Omental fat pad (tissue), 3 donors: ENCODE measurements at regions not wholly inside any gene's neighbourhood (a gene's known extent, or its start where the extent isn't known, plus 50 kb on each side); places are given as distances from the start of the nearest gene placed in this dataset.

Experiments used
- ATAC-seq: fragments of 150-250 bp; one replicate; pipeline ENCODE4 v1.9.1; 2016; ENCODE audit warnings: mild to moderate bottlenecking, moderate library complexity; ENCODE audit not compliant: low FRiP score
- DNase-seq: peaks from one replicate; pipeline ENCODE4 v3.0.0-alpha.2; 2019; ENCODE audit warnings: low spot score
- TF ChIP-seq, protein P1 (sequence below), 3 donors: fragments of 450-650 bp; IDR thresholded peaks; one replicate each; pipeline ENCODE4 v1.5.1; 2016 to 2017; ENCODE audit warnings: antibody characterized with exemption in 3 of 3, mild to moderate bottlenecking in 3 of 3, moderate library complexity in 2 of 3

DNA sequence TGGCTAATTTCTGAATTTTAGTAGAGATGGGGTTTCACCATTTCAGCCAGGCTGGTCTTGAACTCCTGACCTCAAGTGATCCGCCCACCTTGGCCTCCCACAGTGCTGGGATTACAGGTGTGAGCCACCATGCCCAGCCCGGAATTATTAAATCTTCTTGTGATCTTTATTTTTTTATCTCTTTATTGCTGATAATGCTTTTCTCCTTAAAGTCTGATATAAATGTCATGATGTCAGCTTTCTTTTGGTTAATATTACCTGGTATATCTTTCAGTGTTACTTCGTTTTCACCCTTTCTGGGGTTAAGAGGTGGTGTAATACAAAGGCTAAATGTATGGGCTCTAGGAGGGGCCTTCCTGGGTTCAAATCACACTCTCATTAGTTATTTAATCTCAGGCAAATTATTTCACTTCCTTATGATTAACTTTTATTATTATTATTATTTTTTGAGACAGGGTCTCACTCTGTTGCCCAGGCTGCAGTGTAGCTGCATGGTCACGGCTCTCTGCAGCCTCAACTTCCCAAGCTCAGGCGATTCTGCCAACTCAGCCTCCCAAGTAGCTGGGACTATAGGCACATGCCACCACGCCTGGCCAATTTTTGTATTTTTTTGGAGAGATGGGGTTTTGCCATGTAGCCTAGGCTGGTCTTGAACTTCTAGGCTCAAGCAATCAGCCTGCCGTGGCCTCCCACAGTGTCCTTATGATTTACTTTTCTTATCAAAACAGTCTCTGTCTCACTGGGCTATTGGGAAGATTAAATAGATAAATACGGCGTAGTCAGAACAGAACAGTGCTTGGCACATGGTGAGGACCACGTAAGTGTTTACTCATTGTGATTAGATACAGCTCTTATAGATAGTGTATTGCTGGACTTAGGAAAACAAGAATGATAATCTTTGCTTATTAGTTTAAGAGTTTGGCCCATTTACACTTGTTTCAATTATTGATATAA is 216.5 kb downstream of the URB2 start:
- DNase-seq (no peak), ATAC-seq (no peak)
- TF ChIP-seq, protein P1, sequence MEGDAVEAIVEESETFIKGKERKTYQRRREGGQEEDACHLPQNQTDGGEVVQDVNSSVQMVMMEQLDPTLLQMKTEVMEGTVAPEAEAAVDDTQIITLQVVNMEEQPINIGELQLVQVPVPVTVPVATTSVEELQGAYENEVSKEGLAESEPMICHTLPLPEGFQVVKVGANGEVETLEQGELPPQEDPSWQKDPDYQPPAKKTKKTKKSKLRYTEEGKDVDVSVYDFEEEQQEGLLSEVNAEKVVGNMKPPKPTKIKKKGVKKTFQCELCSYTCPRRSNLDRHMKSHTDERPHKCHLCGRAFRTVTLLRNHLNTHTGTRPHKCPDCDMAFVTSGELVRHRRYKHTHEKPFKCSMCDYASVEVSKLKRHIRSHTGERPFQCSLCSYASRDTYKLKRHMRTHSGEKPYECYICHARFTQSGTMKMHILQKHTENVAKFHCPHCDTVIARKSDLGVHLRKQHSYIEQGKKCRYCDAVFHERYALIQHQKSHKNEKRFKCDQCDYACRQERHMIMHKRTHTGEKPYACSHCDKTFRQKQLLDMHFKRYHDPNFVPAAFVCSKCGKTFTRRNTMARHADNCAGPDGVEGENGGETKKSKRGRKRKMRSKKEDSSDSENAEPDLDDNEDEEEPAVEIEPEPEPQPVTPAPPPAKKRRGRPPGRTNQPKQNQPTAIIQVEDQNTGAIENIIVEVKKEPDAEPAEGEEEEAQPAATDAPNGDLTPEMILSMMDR (IDR thresholded peaks at IDR 0.05) = no peak

- ATAC-seq (no peak), DNase-seq (no peak)
- TF ChIP-seq, protein P1 (IDR thresholded peaks at IDR 0.05) = no peak
Measured at GRCh38 chr1:229843627-229844238, 217.7 kb downstream of the URB2 start.

DNA sequence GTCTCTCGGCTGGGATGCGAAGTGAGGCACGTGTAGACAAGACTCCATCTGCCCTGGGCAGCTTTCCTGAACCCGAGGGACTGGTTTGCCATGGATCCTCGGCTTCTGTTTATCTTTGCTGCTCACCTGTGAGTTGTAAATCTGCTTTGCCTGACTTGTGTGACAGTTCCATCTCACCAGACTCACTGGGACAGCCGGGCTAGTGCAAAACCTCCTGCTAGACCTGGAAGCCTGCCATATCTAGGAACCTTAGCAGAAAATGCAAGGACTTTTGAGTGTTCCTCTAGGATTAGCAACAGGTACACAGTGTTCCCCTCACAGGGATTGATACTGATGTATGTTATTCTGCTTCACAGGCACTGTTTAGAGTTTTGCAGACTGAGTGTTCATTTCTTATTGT is 218.6 kb downstream of the URB2 start:
- ATAC-seq = no peak
- DNase-seq = no peak
- TF ChIP-seq, protein P1 (IDR thresholded peaks at IDR 0.05) = no peak

GRCh38 chr1:229845410-229846138 is 219.5 kb downstream of the URB2 start:
- TF ChIP-seq, protein P1 (IDR thresholded peaks at IDR 0.05) = no peak
- ATAC-seq = no peak
- DNase-seq = no peak

DNA sequence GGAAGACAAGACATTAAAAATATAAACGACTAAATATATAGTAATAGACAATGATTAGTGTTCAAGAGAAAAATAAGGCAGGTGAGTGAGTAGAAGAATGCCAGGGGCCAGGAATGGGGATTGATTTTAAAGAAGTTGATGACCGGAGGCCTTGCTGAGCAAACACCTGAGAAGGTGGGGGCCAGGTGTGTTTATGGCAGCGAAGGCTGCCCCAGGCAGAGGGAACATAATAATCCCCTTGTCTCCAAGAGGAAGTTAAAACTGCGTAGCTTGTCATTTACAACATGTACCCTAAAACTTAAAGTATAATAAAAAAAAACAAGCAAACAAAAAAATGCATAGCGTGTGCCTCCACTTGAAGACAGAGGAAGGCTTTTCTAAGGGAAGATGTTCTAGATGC is 220.3 kb downstream of the URB2 start:
- TF ChIP-seq, protein P1 (IDR thresholded peaks at IDR 0.05) = no peak
- DNase-seq (no peak), ATAC-seq (no peak)

DNA sequence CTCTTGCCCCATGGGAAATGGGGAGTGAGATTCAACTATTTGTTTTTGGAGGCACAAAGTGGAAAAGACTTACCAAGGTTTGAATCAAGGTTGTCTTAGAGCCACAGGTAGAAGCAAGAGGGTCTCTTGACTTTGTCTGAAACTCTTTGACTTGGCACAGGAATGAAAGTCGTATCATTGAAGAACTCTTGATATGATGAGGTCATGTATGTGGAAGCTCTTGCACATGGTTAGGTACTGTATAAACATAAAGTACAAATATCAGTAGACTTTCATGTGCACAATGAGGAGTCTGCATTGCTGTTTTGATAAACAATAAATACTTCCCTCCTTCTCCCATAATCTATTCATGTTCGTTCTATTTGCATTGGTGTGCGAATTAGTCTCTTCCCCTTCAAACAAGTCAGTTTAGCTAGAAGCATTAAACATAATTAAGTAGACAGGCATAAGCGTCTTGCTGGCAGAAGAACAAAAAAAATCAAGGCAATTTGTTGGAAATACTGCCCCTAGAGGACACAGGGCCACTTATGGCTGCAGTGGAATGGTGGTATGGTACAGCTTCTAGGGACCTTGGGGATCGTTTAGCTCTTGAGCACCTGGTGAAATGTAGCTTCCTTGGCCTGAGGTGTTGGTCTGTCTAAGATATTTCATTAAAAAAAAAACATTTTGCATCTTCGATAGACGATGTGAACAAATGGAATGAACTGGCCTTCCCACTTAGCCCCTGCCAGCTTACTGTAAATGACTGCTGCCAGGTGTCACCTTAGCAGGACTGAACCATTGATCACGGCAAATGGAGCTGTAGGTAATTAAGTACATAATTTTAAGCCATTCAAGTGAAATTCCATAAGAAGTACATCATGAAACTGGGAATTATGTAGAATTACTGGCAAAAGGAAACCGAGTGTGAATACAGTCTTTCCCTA is 218.0 kb upstream of the GALNT2 start:
- no peak for DNase-seq
- TF ChIP-seq, protein P1 (IDR thresholded peaks at IDR 0.05) = peak in 1 of 3 donors; percentile 1
- no peak for ATAC-seq
